GM18861 (cell line): ENCODE measurements at regions not wholly inside any gene's neighbourhood (a gene's known extent, or its start where the extent isn't known, plus 50 kb on each side); places are given as distances from the start of the nearest gene placed in this dataset.
"Not testable (repeated sequence)": the region's sequence is repeated elsewhere in the genome, so short reads cannot be mapped to it uniquely, and the experiment has no call there.

ENCODE experiments used
- ATAC-seq: cut with Tn5 transposase; IDR thresholded peaks from one replicate; pipeline ENCODE4 v1.9.1; 2021; ENCODE audit not compliant: unreplicated experiment

- ATAC-seq: not testable (repeated sequence)
Observed at GRCh38 chr12:43192442-43192841, 359.6 kb downstream of the ADAMTS20 start.

GRCh38 chr12:43180242-43180641 lies 371.8 kb downstream of the ADAMTS20 start:
- ATAC-seq: no peak

GRCh38 chr12:43179486-43179885 lies 372.5 kb downstream of the ADAMTS20 start:
- ATAC-seq: no peak

- no peak for ATAC-seq
Observed at GRCh38 chr12:43177276-43177675, 374.7 kb downstream of the ADAMTS20 start.

- ATAC-seq: no peak
Observed at GRCh38 chr12:43169115-43169681, 382.8 kb downstream of the ADAMTS20 start.

GRCh38 chr12:43167691-43168090 lies 384.3 kb downstream of the ADAMTS20 start:
- no peak for ATAC-seq

GRCh38 chr12:43165351-43165750 lies 386.7 kb downstream of the ADAMTS20 start:
- no peak for ATAC-seq

GRCh38 chr12:43162138-43162537 lies 389.9 kb downstream of the ADAMTS20 start:
- no peak for ATAC-seq

GRCh38 chr12:43159506-43159905 lies 392.5 kb downstream of the ADAMTS20 start:
- ATAC-seq: no peak

GRCh38 chr12:43158126-43158525 lies 393.9 kb downstream of the ADAMTS20 start:
- ATAC-seq: no peak

- ATAC-seq: no peak
Observed at GRCh38 chr12:43155376-43155775, 396.6 kb downstream of the ADAMTS20 start.

GRCh38 chr12:43154498-43155045 lies 397.4 kb downstream of the ADAMTS20 start:
- no peak for ATAC-seq

- no peak for ATAC-seq
Observed at GRCh38 chr12:43151441-43151981, 400.5 kb downstream of the ADAMTS20 start.

- ATAC-seq: no peak
Observed at GRCh38 chr12:43148691-43149090, 403.3 kb downstream of the ADAMTS20 start.

GRCh38 chr12:43147878-43148277 lies 404.1 kb downstream of the ADAMTS20 start:
- ATAC-seq: no peak

GRCh38 chr12:43145481-43145880 lies 406.5 kb downstream of the ADAMTS20 start:
- no peak for ATAC-seq

GRCh38 chr12:43143278-43143677 lies 408.7 kb downstream of the ADAMTS20 start:
- no peak for ATAC-seq

GRCh38 chr12:43132291-43132690 lies 419.7 kb downstream of the ADAMTS20 start:
- no peak for ATAC-seq

GRCh38 chr12:43131301-43131700 lies 420.7 kb downstream of the ADAMTS20 start:
- ATAC-seq: no peak

- ATAC-seq: no peak
Observed at GRCh38 chr12:43127886-43128549, 424.0 kb downstream of the ADAMTS20 start.

GRCh38 chr12:43126652-43127375 lies 425.2 kb downstream of the ADAMTS20 start:
- ATAC-seq: no peak

- no peak for ATAC-seq
Observed at GRCh38 chr12:43123461-43123860, 428.5 kb downstream of the ADAMTS20 start.
